ENCODE measurements at regions not wholly inside any gene's neighbourhood (a gene's known extent, or its start where the extent isn't known, plus 50 kb on each side); places are given as distances from the start of the nearest gene placed in this dataset.

GRCh38 chr2:16742026-16742425 is 76.4 kb upstream of the CYRIA start:
- TF ChIP-seq CTCF (IDR thresholded peaks at IDR 0.05; ENCODE audit: borderline replicate concordance, extremely low read depth, insufficient read depth): no peak
- intact Hi-C loops (cut with DNase I): no loop called here
- no peak overlapping the region for H3K9ac ChIP-seq (ENCODE audit: low read length in 3 of 3)
- H3K4me3 ChIP-seq (ENCODE audit: low read length in 3 of 3): no peak overlapping the region
- no peaks in the 10 kb centered on the region for H3K27me3 ChIP-seq (ENCODE audit: control insufficient read depth, insufficient read depth, low read length)
- H3K4me1 ChIP-seq (ENCODE audit: control insufficient read depth in 2 of 3, insufficient read depth in 2 of 3, low read depth in 1 of 3, low read length in 3 of 3): no peaks in the 10 kb centered on the region
- no peaks in the 10 kb centered on the region for H3K9me3 ChIP-seq (ENCODE audit: control insufficient read depth in 2 of 3, insufficient read depth in 1 of 3, low read length in 3 of 3)
- DNase-seq (no peak), FAIRE-seq (no peak)
- H3K36me3 ChIP-seq (ENCODE audit: control insufficient read depth in 2 of 3, insufficient read depth in 3 of 3, low read length in 3 of 3): no peaks in the 10 kb centered on the region
- H3K27ac ChIP-seq (ENCODE audit: low read depth in 2 of 2, low read length in 2 of 2): no peak overlapping the region

GRCh38 chr2:16741498-16741897 is 75.9 kb upstream of the CYRIA start:
- Histone ChIP-seq H3K36me3 (ENCODE audit: control insufficient read depth in 2 of 3, insufficient read depth in 3 of 3, low read length in 3 of 3) (no peaks in the 10 kb centered on the region), H3K4me3 (ENCODE audit: low read length in 3 of 3) (no peak overlapping the region), H3K27me3 (ENCODE audit: control insufficient read depth, insufficient read depth, low read length) (no peaks in the 10 kb centered on the region), H3K4me1 (ENCODE audit: control insufficient read depth in 2 of 3, insufficient read depth in 2 of 3, low read depth in 1 of 3, low read length in 3 of 3) (no peaks in the 10 kb centered on the region), H3K9me3 (ENCODE audit: control insufficient read depth in 2 of 3, insufficient read depth in 1 of 3, low read length in 3 of 3) (no peaks in the 10 kb centered on the region), H3K27ac (ENCODE audit: low read depth in 2 of 2, low read length in 2 of 2) (no peak overlapping the region), H3K9ac (ENCODE audit: low read length in 3 of 3) (no peak overlapping the region)
- no peak for TF ChIP-seq CTCF (IDR thresholded peaks at IDR 0.05; ENCODE audit: borderline replicate concordance, extremely low read depth, insufficient read depth)
- FAIRE-seq (no peak), DNase-seq (no peak)
- intact Hi-C loops (cut with DNase I): no loop called here

- Histone ChIP-seq H3K27ac (ENCODE audit: low read depth in 2 of 2, low read length in 2 of 2) (no peak overlapping the region), H3K4me1 (ENCODE audit: control insufficient read depth in 2 of 3, insufficient read depth in 2 of 3, low read depth in 1 of 3, low read length in 3 of 3) (no peaks in the 10 kb centered on the region), H3K27me3 (ENCODE audit: control insufficient read depth, insufficient read depth, low read length) (no peaks in the 10 kb centered on the region), H3K9me3 (ENCODE audit: control insufficient read depth in 2 of 3, insufficient read depth in 1 of 3, low read length in 3 of 3) (no peaks in the 10 kb centered on the region), H3K4me3 (ENCODE audit: low read length in 3 of 3) (no peak overlapping the region), H3K9ac (ENCODE audit: low read length in 3 of 3) (no peak overlapping the region), H3K36me3 (ENCODE audit: control insufficient read depth in 2 of 3, insufficient read depth in 3 of 3, low read length in 3 of 3) (no peaks in the 10 kb centered on the region)
- intact Hi-C loops (cut with DNase I): no loop called here
- FAIRE-seq (no peak), DNase-seq (peak in 1 of 5 donors; percentile 91)
- no peak for TF ChIP-seq CTCF (IDR thresholded peaks at IDR 0.05; ENCODE audit: borderline replicate concordance, extremely low read depth, insufficient read depth)
These were observed 74.3 kb upstream of the CYRIA start for GRCh38 chr2:16739778-16740581.
